ENCODE measurements at regions not wholly inside any gene's neighbourhood (a gene's known extent, or its start where the extent isn't known, plus 50 kb on each side); places are given as distances from the start of the nearest gene placed in this dataset.

DNA sequence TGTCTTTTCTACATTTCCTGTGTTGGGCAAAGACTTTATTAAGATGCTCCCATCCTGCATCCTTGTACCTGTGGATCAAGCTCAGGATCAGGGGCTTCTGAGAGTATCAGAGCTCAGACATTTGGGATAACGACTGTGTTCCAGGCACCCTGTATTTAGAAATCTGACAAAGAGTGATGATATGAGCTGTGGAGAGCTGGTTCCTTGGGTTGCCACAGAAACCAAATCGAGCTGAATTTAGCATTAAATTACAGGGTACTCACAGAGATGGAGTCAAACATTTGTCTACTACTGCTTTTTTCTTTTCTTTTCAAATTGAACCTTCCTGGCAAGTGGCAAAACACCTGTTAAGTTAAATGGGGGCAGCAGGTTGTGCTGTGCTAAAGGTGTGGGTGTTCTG, 110.6 kb downstream of the XCL2 start:
- TF ChIP-seq, protein P1, sequence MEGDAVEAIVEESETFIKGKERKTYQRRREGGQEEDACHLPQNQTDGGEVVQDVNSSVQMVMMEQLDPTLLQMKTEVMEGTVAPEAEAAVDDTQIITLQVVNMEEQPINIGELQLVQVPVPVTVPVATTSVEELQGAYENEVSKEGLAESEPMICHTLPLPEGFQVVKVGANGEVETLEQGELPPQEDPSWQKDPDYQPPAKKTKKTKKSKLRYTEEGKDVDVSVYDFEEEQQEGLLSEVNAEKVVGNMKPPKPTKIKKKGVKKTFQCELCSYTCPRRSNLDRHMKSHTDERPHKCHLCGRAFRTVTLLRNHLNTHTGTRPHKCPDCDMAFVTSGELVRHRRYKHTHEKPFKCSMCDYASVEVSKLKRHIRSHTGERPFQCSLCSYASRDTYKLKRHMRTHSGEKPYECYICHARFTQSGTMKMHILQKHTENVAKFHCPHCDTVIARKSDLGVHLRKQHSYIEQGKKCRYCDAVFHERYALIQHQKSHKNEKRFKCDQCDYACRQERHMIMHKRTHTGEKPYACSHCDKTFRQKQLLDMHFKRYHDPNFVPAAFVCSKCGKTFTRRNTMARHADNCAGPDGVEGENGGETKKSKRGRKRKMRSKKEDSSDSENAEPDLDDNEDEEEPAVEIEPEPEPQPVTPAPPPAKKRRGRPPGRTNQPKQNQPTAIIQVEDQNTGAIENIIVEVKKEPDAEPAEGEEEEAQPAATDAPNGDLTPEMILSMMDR (IDR thresholded peaks at IDR 0.05), result no peak
- TF ChIP-seq POLR2A (IDR thresholded peaks at IDR 0.05), result no peak
